ENCODE measurements at regions not wholly inside any gene's neighbourhood (a gene's known extent, or its start where the extent isn't known, plus 50 kb on each side); places are given as distances from the start of the nearest gene placed in this dataset.

- TF ChIP-seq POLR2A (IDR thresholded peaks at IDR 0.05), result no peak
- TF ChIP-seq CTCF (IDR thresholded peaks at IDR 0.05), result no peak
- no peak for TF ChIP-seq EP300 (IDR thresholded peaks at IDR 0.05)
Measured at GRCh38 chr10:29880856-29881255, 178.5 kb downstream of the JCAD start.
